Mesothelial cell of epicardium (in vitro differentiated cells): ENCODE measurements at regions not wholly inside any gene's neighbourhood (a gene's known extent, or its start where the extent isn't known, plus 50 kb on each side); places are given as distances from the start of the nearest gene placed in this dataset.

ENCODE experiments used
- DNase-seq, 2 experiments: peaks; one replicate each; pipeline ENCODE4 v3.0.0; 2021; ENCODE audit warnings: low spot score in 2 of 2; ENCODE audit not compliant: unreplicated experiment in 2 of 2
- H3K27ac Mint-ChIP-seq: 2 replicates; pipeline ENCODE4 v1.8.0; 2021; ENCODE audit warnings: mixed read lengths
- H3K27me3 Mint-ChIP-seq: 2 replicates; pipeline ENCODE4 v1.8.0; 2021; ENCODE audit warnings: low read depth, mixed read lengths
- H3K36me3 Mint-ChIP-seq: 2 replicates; pipeline ENCODE4 v1.8.0; 2021; ENCODE audit warnings: mixed read lengths
- H3K4me1 Mint-ChIP-seq: 2 replicates; pipeline ENCODE4 v1.8.0; 2021; ENCODE audit warnings: mixed read lengths
- H3K4me3 Mint-ChIP-seq: 2 replicates; pipeline ENCODE4 v1.8.0; 2021; ENCODE audit warnings: mild to moderate bottlenecking, moderate library complexity, mixed read lengths
- H3K9me3 Mint-ChIP-seq: 2 replicates; pipeline ENCODE4 v1.8.0; 2021; ENCODE audit warnings: mixed read lengths
- CTCF ChIP-seq: fragments of 200-600 bp; sonication (generic); IDR thresholded peaks from one replicate; pipeline ENCODE4 v1.5.0; 2021; ENCODE audit warnings: antibody characterized with exemption; ENCODE audit not compliant: unreplicated experiment

GRCh38 chr3:147945968-147946519 lies 536.9 kb downstream of the ZIC1 start:
- peaks cover 11% of the 10 kb centered on the region for H3K4me1 Mint-ChIP-seq
- H3K36me3 Mint-ChIP-seq, result no peaks in the 10 kb centered on the region
- H3K27ac Mint-ChIP-seq, result peak overlapping the region; percentile 44
- H3K4me3 Mint-ChIP-seq, result peak overlapping the region; percentile 11
- DNase-seq, result no peak
- no peaks in the 10 kb centered on the region for H3K9me3 Mint-ChIP-seq
- no peaks in the 10 kb centered on the region for H3K27me3 Mint-ChIP-seq
- no peak for TF ChIP-seq CTCF

- H3K9me3 Mint-ChIP-seq, result peaks cover 3% of the 10 kb centered on the region
- H3K27ac Mint-ChIP-seq, result no peak overlapping the region
- H3K4me3 Mint-ChIP-seq, result no peak overlapping the region
- no peaks in the 10 kb centered on the region for H3K36me3 Mint-ChIP-seq
- H3K27me3 Mint-ChIP-seq, result no peaks in the 10 kb centered on the region
- no peak for TF ChIP-seq CTCF
- DNase-seq, result no peak
- no peaks in the 10 kb centered on the region for H3K4me1 Mint-ChIP-seq
These were observed 547.5 kb downstream of the ZIC1 start for GRCh38 chr3:147956615-147957014.

GRCh38 chr3:147958754-147959153 lies 549.6 kb downstream of the ZIC1 start:
- H3K27ac Mint-ChIP-seq, result no peak overlapping the region
- H3K27me3 Mint-ChIP-seq, result no peaks in the 10 kb centered on the region
- DNase-seq, result no peak
- no peak overlapping the region for H3K4me3 Mint-ChIP-seq
- no peaks in the 10 kb centered on the region for H3K36me3 Mint-ChIP-seq
- TF ChIP-seq CTCF, result no peak
- peaks cover 3% of the 10 kb centered on the region for H3K4me1 Mint-ChIP-seq
- peaks cover 3% of the 10 kb centered on the region for H3K9me3 Mint-ChIP-seq

GRCh38 chr3:147960786-147961185 lies 551.6 kb downstream of the ZIC1 start:
- Mint-ChIP-seq H3K27me3 (no peaks in the 10 kb centered on the region), H3K36me3 (no peaks in the 10 kb centered on the region), H3K4me1 (peaks cover 5% of the 10 kb centered on the region), H3K4me3 (no peak overlapping the region), H3K27ac (no peak overlapping the region), H3K9me3 (no peaks in the 10 kb centered on the region)
- no peak for TF ChIP-seq CTCF
- DNase-seq, result no peak

- no peaks in the 10 kb centered on the region for H3K27me3 Mint-ChIP-seq
- peaks cover 5% of the 10 kb centered on the region for H3K4me1 Mint-ChIP-seq
- no peak overlapping the region for H3K4me3 Mint-ChIP-seq
- no peak for DNase-seq
- TF ChIP-seq CTCF, result no peak
- no peak overlapping the region for H3K27ac Mint-ChIP-seq
- no peaks in the 10 kb centered on the region for H3K9me3 Mint-ChIP-seq
- no peaks in the 10 kb centered on the region for H3K36me3 Mint-ChIP-seq
These were observed 553.4 kb downstream of the ZIC1 start for GRCh38 chr3:147962408-147963164.
